Right cardiac atrium (tissue), 5 donors: ENCODE measurements at regions not wholly inside any gene's neighbourhood (a gene's known extent, or its start where the extent isn't known, plus 50 kb on each side); places are given as distances from the start of the nearest gene placed in this dataset.

Experiments
- ATAC-seq, 2 donors: fragments of 200-7000 bp; cut with Tn5 transposase; one replicate each; pipeline versions ENCODE4 v1.8.0 to v1.9.1; 2020; ENCODE audit warnings: moderate library complexity in 2 of 2, mild to moderate bottlenecking in 1 of 2
- DNase-seq, 3 donors: peaks; one replicate each; pipeline ENCODE4 v3.0.0-alpha.2; 2020
- H3K27ac ChIP-seq: one replicate; pipeline ENCODE4 v1.5.1; 2013; ENCODE audit warnings: mild to moderate bottlenecking, low read length, control low read depth, moderate library complexity
- H3K27me3 ChIP-seq: one replicate; pipeline ENCODE4 v1.6.1; 2013; ENCODE audit not compliant: control insufficient read depth, insufficient read depth
- H3K4me1 ChIP-seq: one replicate; pipeline ENCODE4 v1.6.1; 2013; ENCODE audit warnings: low read length; ENCODE audit not compliant: control insufficient read depth, insufficient read depth
- H3K4me3 ChIP-seq: one replicate; pipeline ENCODE4 v1.5.1; 2013; ENCODE audit warnings: low read length, control low read depth
- H3K9me3 ChIP-seq: one replicate; pipeline ENCODE4 v1.6.1; 2013; ENCODE audit warnings: low read length; ENCODE audit not compliant: control insufficient read depth
- WGBS: extraction: QIAGEN DNeasy Blood & Tissue Kit; methylation state at CpG from one replicate; pipeline ENCODE4 v1.1.7; 2013; 5-methylcytosine and 5-hydroxymethylcytosine counted together
- intact Hi-C, 4 donors: fragments of 100-400 bp; cut with DNase I; formaldehyde crosslinking; loops; one replicate each; pipeline versions ENCODE4 v1.11.0 to v1.14.0; 2022 to 2023
- donor health status: healthy with polysubstance abuse.
- donor health status: DM: no; HTN: yes; CAD: no.
- donor health status: DM: no; HTN: no; CAD: no.
- donor health status: DM: no; HTN: yes; CAD: no; lungs with severe emphysema.
- donor health status: DM: yes; HTN: yes; CAD: no.

DNA sequence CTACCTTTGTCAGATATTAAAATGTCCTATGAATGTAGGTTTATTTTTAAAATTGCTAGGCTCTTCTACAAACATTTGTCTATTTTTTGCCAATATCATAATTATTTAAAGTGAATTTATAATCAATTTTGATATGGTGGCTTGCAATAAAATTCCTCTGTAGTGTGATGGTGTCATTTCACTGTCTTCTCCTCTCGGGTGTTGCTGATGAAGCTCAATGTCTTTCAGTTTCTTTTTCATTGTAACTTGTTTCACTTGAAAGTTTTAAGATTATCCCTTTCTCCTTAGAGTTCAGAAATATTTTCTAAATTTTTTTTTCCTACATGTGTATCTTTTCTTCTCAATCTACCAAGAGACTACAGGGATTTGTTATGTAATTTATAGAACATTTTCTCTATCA is 267.1 kb upstream of the EDNRB start:
- no peak overlapping the region for H3K27ac ChIP-seq
- no peak for ATAC-seq
- intact Hi-C loops: no loop called here
- no peaks in the 10 kb centered on the region for H3K27me3 ChIP-seq
- no peaks in the 10 kb centered on the region for H3K4me1 ChIP-seq
- no peak for DNase-seq
- no peak overlapping the region for H3K4me3 ChIP-seq
- WGBS: 86% methylated on average over 1 of the region's 1 CpG
- H3K9me3 ChIP-seq: no peaks in the 10 kb centered on the region

DNA sequence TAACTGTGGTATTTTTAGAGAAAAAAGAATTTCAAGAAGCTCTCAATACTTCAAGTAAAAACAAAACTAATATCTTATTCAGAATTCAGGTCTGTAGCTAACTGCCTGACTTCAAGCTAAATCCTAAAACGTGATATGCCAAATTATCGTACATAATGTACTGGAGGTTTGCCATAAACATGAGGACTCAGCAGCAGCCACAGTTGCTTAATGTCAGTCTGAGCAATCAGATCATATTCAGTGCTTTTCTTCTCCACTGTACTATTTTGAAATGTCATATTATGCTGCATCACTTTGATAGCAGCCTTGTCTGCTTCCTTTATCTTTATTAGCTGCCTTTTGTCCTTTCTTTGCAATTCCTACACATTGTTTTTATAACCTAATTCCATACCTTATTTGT is 265.1 kb upstream of the EDNRB start:
- WGBS: 35% methylated on average over 2 of the region's 2 CpGs
- intact Hi-C loops: no loop called here
- Histone ChIP-seq H3K9me3 (no peaks in the 10 kb centered on the region), H3K27ac (no peak overlapping the region), H3K4me3 (no peak overlapping the region), H3K27me3 (no peaks in the 10 kb centered on the region), H3K4me1 (no peaks in the 10 kb centered on the region)
- no peak for ATAC-seq
- no peak for DNase-seq

DNA sequence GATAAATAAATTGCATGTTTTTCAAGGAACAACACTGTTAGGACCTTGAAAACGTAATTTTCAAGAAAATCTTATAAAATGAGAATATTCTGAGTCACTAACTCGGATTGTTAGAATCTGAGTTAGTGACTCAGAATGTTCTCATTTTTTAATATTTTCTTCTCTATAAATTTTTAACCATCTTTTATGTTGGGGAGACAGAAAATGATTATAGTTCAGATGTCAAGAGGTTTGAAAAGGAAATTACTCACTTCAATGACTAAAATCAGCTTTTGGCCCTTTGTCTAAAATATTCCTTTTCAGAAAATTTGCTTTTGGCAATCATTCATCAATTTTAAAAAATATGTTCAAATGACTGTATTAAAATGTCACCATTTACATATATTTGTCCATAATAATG is 264.2 kb upstream of the EDNRB start:
- H3K27ac ChIP-seq: no peak overlapping the region
- no peaks in the 10 kb centered on the region for H3K4me1 ChIP-seq
- 59% methylated on average over 2 of the region's 2 CpGs for WGBS
- no peak for ATAC-seq
- no peak overlapping the region for H3K4me3 ChIP-seq
- intact Hi-C loops: no loop called here
- no peaks in the 10 kb centered on the region for H3K9me3 ChIP-seq
- no peak for DNase-seq
- no peaks in the 10 kb centered on the region for H3K27me3 ChIP-seq

DNA sequence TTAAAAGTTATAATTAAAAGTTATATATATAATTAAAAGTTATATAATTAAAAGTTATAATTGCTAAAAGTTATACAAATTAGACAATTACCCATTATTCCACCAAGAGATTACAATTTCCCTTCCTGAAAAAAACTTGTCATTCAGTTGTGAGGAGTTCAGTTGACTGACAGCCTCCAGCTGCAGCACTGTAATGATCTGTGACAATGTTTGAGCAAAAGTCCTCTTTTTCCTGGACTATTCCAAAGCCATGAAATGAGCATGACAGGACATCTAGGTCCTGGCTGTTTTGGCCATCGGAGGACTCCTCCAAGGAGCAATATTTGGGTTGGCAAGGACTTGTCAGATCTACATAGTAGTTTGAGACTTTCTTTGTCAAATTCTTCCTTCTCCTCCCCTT is 258.7 kb upstream of the EDNRB start:
- no peak overlapping the region for H3K27ac ChIP-seq
- no peak for ATAC-seq
- intact Hi-C loops: no loop called here

DNA sequence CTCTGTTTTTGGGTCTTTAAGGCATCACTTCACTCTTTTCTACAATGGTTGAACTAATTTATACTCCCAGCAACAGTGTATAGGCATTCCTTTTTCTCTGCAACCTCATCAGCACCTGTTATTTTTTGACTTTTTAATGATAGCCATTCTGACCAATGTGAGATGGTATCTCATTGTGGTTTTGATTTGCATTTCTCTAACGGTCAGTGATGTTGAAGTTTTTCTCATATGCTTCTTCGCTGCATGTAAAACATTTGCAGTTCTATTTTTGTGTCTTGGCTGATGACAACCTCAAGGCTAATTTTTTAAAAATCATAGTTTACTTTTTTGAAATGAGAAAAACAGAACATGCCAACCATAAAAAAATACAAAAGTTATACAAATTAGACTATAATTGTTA is 258.2 kb upstream of the EDNRB start:
- ATAC-seq (no peak), DNase-seq (no peak)
- intact Hi-C loops: no loop called here
- Histone ChIP-seq H3K4me3 (no peak overlapping the region), H3K27ac (no peak overlapping the region), H3K27me3 (no peaks in the 10 kb centered on the region), H3K9me3 (no peaks in the 10 kb centered on the region), H3K4me1 (no peaks in the 10 kb centered on the region)
- WGBS: 68% methylated on average over 2 of the region's 2 CpGs

More for the DNA sequence above, 258.7 kb upstream of the EDNRB start:
- Histone ChIP-seq H3K9me3 (no peaks in the 10 kb centered on the region), H3K4me1 (no peaks in the 10 kb centered on the region), H3K27me3 (no peaks in the 10 kb centered on the region), H3K4me3 (no peak overlapping the region)
- no peak for DNase-seq
- 78% methylated on average over 1 of the region's 1 CpG for WGBS

DNA sequence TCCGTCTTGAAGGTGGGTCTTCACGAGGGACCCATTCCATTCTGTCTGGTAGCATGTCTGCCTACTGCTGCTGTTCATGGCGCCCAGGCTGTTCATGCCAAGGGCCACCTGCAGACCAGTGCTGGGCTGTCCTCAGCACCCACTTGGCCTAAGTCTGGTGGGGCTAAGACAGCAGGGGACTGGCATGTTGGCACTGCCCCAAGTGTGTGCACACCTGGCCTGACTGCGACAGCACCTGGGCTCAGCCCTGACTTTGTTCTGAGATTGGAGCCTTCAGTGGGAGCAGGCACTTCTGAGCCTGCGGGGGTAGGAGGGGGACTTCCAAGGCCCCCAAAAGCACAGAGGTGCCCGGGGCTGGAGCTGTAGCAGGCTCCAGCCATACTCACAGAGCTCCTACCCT is 250.8 kb upstream of the EDNRB start:
- no peak overlapping the region for H3K4me3 ChIP-seq
- peak in 2 of 3 donors; percentile 15 to 31 for DNase-seq
- H3K27ac ChIP-seq: no peak overlapping the region
- WGBS: 83% methylated on average over 6 of the region's 6 CpGs
- no peak for ATAC-seq
- H3K4me1 ChIP-seq: no peaks in the 10 kb centered on the region
- no peaks in the 10 kb centered on the region for H3K9me3 ChIP-seq
- no peaks in the 10 kb centered on the region for H3K27me3 ChIP-seq
- intact Hi-C loops: no loop called here

DNA sequence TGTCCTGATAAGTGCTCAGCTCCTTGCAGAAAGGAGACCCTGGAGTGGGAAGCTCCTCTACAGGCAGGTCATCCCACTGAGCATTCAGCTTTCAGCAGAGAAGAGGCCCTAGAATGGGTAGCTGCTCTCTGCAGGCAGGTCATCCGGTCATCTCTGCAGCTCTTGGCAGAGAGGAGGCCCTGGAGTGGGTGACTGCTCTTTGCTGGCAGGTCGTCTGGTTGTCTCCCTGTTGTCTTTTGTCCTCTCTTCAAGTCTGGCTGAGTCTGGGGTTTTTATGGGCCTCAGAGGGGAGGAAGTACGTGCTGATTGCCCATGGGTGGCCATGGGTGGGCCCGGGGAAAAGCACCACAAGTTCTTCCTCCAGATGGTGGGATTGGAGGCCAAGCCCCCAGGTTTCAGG is 250.3 kb upstream of the EDNRB start:
- 73% methylated on average over 4 of the region's 4 CpGs for WGBS
- no peak for DNase-seq
- intact Hi-C loops: no loop called here

DNA sequence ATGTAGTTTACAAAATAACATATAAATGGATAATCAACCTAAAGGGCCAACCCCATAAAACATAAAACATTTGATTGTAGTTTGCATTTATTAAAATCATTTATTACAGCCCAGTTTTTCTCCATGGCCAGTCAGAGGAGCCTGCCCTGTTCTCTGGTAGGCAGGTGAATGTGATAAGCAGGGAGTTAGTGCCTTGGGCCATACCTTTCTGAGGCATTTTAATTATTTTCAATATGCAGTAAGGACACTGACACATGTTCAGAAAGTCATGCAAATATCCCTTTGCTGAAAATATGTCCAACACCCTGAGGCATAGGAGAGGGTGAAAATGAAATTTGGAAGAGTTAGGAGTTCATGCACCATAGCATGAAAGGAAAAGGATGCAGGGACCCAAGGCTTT is 242.6 kb upstream of the EDNRB start:
- no peak for DNase-seq
- no peaks in the 10 kb centered on the region for H3K4me1 ChIP-seq
- intact Hi-C loops: no loop called here
- H3K9me3 ChIP-seq: no peaks in the 10 kb centered on the region
- no peaks in the 10 kb centered on the region for H3K27me3 ChIP-seq
- no peak for ATAC-seq
- no peak overlapping the region for H3K4me3 ChIP-seq
- no peak overlapping the region for H3K27ac ChIP-seq

More for the DNA sequence above, 250.3 kb upstream of the EDNRB start:
- no peak for ATAC-seq
- Histone ChIP-seq H3K9me3 (no peaks in the 10 kb centered on the region), H3K27me3 (no peaks in the 10 kb centered on the region), H3K27ac (no peak overlapping the region), H3K4me1 (no peaks in the 10 kb centered on the region), H3K4me3 (no peak overlapping the region)

DNA sequence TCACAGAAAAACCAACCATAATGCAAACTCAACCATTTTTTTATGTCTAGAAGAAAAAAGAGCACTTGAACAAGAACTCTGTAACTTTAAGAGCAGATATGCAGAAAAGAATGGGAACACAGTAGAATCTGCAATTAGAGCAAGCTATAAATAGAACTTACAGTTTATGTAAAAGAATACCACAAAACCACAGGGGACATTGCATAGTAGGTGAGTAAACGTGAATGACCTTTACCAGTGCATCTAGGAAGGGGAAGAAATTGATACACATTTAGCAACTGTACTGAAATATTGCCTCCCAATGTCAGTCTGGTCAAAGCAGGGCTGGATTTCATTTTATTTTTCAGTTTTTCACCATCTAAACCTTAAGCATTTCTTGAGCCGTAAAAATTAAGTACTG is 242.2 kb upstream of the EDNRB start:
- H3K4me1 ChIP-seq: no peaks in the 10 kb centered on the region
- intact Hi-C loops: no loop called here
- H3K9me3 ChIP-seq: no peaks in the 10 kb centered on the region
- WGBS: 47% methylated on average over 2 of the region's 2 CpGs
- no peak overlapping the region for H3K4me3 ChIP-seq
- ATAC-seq (no peak), DNase-seq (no peak)
- no peak overlapping the region for H3K27ac ChIP-seq
- no peaks in the 10 kb centered on the region for H3K27me3 ChIP-seq

DNA sequence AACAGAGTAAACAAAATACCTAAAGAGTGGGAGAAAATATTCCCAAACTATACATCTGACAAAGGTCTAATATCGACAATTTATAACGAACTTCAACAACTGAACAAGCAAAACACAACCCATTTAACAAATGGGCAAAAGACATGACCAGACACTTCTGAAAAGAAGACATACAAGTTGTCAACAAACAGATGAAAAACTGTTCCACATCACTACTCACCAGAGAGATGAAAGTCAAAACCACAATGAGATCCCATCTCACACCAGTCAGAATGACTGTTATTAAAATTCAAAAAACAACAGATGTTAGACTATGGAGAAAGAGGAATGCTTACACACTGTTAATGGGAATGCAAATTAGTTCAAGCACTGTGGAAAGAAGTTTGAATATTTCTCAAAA is 233.8 kb upstream of the EDNRB start:
- Histone ChIP-seq H3K27ac (no peak overlapping the region), H3K27me3 (no peaks in the 10 kb centered on the region), H3K4me3 (no peak overlapping the region), H3K9me3 (no peaks in the 10 kb centered on the region), H3K4me1 (no peaks in the 10 kb centered on the region)
- no peak for ATAC-seq
- WGBS: 97% methylated on average over 2 of the region's 2 CpGs
- intact Hi-C loops: no loop called here
- DNase-seq: no peak

DNA sequence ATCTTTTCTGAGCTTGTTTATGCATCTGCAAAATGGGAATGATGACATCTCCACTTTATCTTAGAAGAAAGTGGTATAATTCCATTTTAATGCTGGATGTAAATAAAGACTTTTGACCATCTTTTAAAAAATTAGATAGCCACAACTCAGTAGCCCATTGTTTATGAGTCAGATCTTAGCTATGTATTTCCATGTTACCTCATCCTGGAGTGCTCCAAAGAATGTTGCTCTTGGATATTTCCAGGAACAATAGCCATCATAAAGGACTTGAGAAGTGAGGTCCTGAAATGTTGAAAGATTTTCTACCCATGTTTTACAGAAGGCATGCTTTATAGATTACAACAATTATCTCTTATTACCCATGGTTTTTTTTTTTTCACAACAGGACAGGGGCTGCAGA is 229.3 kb upstream of the EDNRB start:
- DNase-seq (no peak), ATAC-seq (no peak)
- no peak overlapping the region for H3K4me3 ChIP-seq
- H3K9me3 ChIP-seq: no peaks in the 10 kb centered on the region
- no peaks in the 10 kb centered on the region for H3K27me3 ChIP-seq
- no peaks in the 10 kb centered on the region for H3K4me1 ChIP-seq
- intact Hi-C loops: no loop called here
- no peak overlapping the region for H3K27ac ChIP-seq

DNA sequence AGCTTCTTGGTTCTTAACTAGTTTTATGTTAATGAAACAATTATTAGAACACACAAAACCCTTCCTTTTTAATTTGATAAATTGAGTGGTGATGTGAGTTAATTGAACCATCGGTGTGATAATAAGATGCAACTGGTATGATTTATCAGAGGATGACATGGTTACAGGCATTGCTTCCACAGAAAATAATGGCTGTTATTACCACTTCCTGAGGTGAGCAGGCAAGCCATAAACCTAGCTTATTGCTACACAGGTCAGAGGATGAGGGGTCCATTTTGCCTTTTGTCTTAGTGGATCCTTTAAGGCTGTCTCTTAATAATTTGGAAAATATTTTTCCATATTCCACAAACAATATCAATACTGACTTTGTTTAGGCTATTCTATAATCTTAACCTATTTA is 226.6 kb upstream of the EDNRB start:
- intact Hi-C loops: no loop called here
- DNase-seq (no peak), ATAC-seq (no peak)
- no peaks in the 10 kb centered on the region for H3K27me3 ChIP-seq
- no peaks in the 10 kb centered on the region for H3K9me3 ChIP-seq
- no peaks in the 10 kb centered on the region for H3K4me1 ChIP-seq
- H3K4me3 ChIP-seq: no peak overlapping the region
- no peak overlapping the region for H3K27ac ChIP-seq
- 88% methylated on average over 1 of the region's 1 CpG for WGBS
